Ishikawa (cell line): ENCODE measurements at regions not wholly inside any gene's neighbourhood (a gene's known extent, or its start where the extent isn't known, plus 50 kb on each side); places are given as distances from the start of the nearest gene placed in this dataset.

Source experiments
- CEBPB ChIP-seq: IDR thresholded peaks from 2 replicates; pipeline ENCODE4 v1.6.1; 2012
- CREB1 ChIP-seq: IDR thresholded peaks from 2 replicates; pipeline ENCODE4 v1.6.1; 2012; ENCODE audit warnings: low read depth
- EP300 ChIP-seq: IDR thresholded peaks from 2 replicates; pipeline ENCODE4 v1.6.1; 2012; ENCODE audit warnings: borderline replicate concordance
- NFIC ChIP-seq: IDR thresholded peaks from 2 replicates; pipeline ENCODE4 v1.6.1; 2012
- RAD21 ChIP-seq: IDR thresholded peaks from 2 replicates; pipeline ENCODE4 v1.6.1; 2012; ENCODE audit warnings: low read depth
- TAF1 ChIP-seq: IDR thresholded peaks from 2 replicates; pipeline ENCODE4 v1.6.1; 2012; ENCODE audit warnings: low read depth, mild to moderate bottlenecking
- TEAD4 ChIP-seq: IDR thresholded peaks from 2 replicates; pipeline ENCODE4 v1.6.1; 2012
- YY1 ChIP-seq: IDR thresholded peaks from 2 replicates; pipeline ENCODE4 v1.6.1; 2012; ENCODE audit warnings: low read depth
- ZBTB7A ChIP-seq: IDR thresholded peaks from 2 replicates; pipeline ENCODE4 v1.6.1; 2012; ENCODE audit warnings: low read depth
- TF ChIP-seq, protein P1 (sequence below): IDR thresholded peaks from 2 replicates; pipeline ENCODE4 v1.6.1; 2012; ENCODE audit warnings: low read depth, mild to moderate bottlenecking
- TF ChIP-seq, protein P2 (sequence below): IDR thresholded peaks from 2 replicates; pipeline ENCODE4 v1.6.1; 2012

DNA sequence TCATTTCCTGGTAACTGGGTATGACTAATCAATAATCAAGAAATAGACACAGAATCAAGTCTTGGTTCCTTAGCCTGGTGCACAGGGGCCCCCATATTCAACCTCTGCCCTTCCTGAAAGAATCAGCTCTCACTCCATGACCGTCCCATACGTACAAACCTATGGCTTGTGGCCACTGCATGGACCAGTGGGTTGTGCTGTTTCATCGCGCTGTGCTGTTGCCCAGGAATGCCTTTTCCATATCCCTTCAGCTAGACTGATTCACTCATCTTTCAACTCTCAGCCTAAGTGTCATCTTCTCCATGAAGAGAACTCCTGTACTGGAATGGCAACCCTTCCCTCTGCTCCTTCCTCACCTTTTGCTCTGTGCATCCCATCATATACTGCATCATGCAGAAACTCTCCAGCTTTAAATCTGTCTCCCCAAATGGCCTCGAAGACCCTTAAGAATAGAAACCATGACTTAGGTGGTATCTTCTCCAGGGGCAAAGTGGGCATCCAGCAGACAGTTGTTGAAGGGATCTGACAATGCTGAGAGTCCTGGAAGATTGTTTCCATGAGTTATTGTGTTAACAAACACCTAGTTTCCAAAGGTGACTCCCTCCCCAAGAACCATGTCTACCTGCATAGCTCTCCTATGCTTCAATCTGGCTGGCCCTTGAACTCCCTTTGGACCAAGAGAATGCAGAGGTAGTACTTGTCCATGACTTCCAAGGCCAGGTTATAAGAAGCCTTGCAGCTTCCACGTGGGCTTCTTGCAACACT, 180.8 kb downstream of the ACTL7B start:
- no peak for TF ChIP-seq CEBPB
- TF ChIP-seq EP300 = no peak
- no peak for TF ChIP-seq ZBTB7A
- no peak for TF ChIP-seq RAD21
- no peak for TF ChIP-seq YY1
- TF ChIP-seq TAF1 = no peak
- TF ChIP-seq, protein P1, sequence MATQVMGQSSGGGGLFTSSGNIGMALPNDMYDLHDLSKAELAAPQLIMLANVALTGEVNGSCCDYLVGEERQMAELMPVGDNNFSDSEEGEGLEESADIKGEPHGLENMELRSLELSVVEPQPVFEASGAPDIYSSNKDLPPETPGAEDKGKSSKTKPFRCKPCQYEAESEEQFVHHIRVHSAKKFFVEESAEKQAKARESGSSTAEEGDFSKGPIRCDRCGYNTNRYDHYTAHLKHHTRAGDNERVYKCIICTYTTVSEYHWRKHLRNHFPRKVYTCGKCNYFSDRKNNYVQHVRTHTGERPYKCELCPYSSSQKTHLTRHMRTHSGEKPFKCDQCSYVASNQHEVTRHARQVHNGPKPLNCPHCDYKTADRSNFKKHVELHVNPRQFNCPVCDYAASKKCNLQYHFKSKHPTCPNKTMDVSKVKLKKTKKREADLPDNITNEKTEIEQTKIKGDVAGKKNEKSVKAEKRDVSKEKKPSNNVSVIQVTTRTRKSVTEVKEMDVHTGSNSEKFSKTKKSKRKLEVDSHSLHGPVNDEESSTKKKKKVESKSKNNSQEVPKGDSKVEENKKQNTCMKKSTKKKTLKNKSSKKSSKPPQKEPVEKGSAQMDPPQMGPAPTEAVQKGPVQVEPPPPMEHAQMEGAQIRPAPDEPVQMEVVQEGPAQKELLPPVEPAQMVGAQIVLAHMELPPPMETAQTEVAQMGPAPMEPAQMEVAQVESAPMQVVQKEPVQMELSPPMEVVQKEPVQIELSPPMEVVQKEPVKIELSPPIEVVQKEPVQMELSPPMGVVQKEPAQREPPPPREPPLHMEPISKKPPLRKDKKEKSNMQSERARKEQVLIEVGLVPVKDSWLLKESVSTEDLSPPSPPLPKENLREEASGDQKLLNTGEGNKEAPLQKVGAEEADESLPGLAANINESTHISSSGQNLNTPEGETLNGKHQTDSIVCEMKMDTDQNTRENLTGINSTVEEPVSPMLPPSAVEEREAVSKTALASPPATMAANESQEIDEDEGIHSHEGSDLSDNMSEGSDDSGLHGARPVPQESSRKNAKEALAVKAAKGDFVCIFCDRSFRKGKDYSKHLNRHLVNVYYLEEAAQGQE = no peak
- TF ChIP-seq, protein P2, sequence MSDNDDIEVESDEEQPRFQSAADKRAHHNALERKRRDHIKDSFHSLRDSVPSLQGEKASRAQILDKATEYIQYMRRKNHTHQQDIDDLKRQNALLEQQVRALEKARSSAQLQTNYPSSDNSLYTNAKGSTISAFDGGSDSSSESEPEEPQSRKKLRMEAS = no peak
- TF ChIP-seq CREB1 = no peak
- no peak for TF ChIP-seq NFIC
- TF ChIP-seq TEAD4 = no peak
